Hepatocyte (in vitro differentiated cells): ENCODE measurements at regions not wholly inside any gene's neighbourhood (a gene's known extent, or its start where the extent isn't known, plus 50 kb on each side); places are given as distances from the start of the nearest gene placed in this dataset.

ENCODE experiments used
- DNase-seq: peaks from one replicate; pipeline ENCODE4 v3.0.0-alpha.2; 2016; ENCODE audit warnings: low spot score
- H2AFZ ChIP-seq: fragments of 200-600 bp; sonication (generic); 2 replicates; pipeline ENCODE4 v1.6.0; 2016; ENCODE audit warnings: antibody characterized with exemption, mild to moderate bottlenecking
- H3K27ac ChIP-seq: fragments of 200-600 bp; sonication (generic); 2 replicates; pipeline ENCODE4 v1.5.1; 2016; ENCODE audit warnings: mild to moderate bottlenecking
- H3K27me3 ChIP-seq: fragments of 200-600 bp; sonication (generic); 2 replicates; pipeline ENCODE4 v1.6.1; 2016
- H3K36me3 ChIP-seq: fragments of 200-600 bp; sonication (generic); replicated peaks from 2 replicates; pipeline ENCODE4 v1.5.1; 2016; ENCODE audit warnings: low read depth; ENCODE audit not compliant: insufficient read depth
- H3K4me1 ChIP-seq: fragments of 200-600 bp; sonication (generic); 2 replicates; pipeline ENCODE4 v1.5.1; 2016; ENCODE audit warnings: mild to moderate bottlenecking, moderate library complexity; ENCODE audit not compliant: insufficient read depth
- H3K4me2 ChIP-seq: fragments of 200-600 bp; sonication (generic); 2 replicates; pipeline ENCODE4 v1.6.0; 2016
- H3K4me3 ChIP-seq: fragments of 200-600 bp; sonication (generic); 2 replicates; pipeline ENCODE4 v1.5.1; 2016; ENCODE audit warnings: mild to moderate bottlenecking
- H3K79me2 ChIP-seq: fragments of 200-600 bp; sonication (generic); 2 replicates; pipeline ENCODE4 v1.6.0; 2017; ENCODE audit warnings: mild to moderate bottlenecking
- H3K9me2 ChIP-seq: fragments of 200-600 bp; sonication (generic); replicated peaks from 2 replicates; pipeline ENCODE4 v1.6.0; 2017; ENCODE audit warnings: mild to moderate bottlenecking; ENCODE audit not compliant: insufficient read depth
- H3K9me3 ChIP-seq: fragments of 200-600 bp; sonication (generic); 2 replicates; pipeline ENCODE4 v1.5.1; 2016; ENCODE audit warnings: low read depth, mild to moderate bottlenecking
- H4K20me1 ChIP-seq: fragments of 200-600 bp; sonication (generic); 2 replicates; pipeline ENCODE4 v1.6.0; 2016; ENCODE audit warnings: mild to moderate bottlenecking; ENCODE audit not compliant: insufficient read depth, poor library complexity, severe bottlenecking
- EZH2 ChIP-seq: fragments of 200-600 bp; sonication (generic); IDR thresholded peaks from 2 replicates; pipeline ENCODE4 v1.6.1; 2016; ENCODE audit warnings: antibody characterized with exemption, mild to moderate bottlenecking, borderline replicate concordance
- EZH2phosphoT487 ChIP-seq: fragments of 200-600 bp; sonication (generic); IDR thresholded peaks from one replicate; pipeline ENCODE4 v1.6.1; 2018; ENCODE audit warnings: antibody characterized with exemption, mild to moderate bottlenecking, low read depth, moderate library complexity; ENCODE audit not compliant: unreplicated experiment, severe bottlenecking
- WGBS: methylation state at CpG from one replicate; pipeline ENCODE4 v1.1.6; 2016; ENCODE audit warnings: low lambda C conversion rate; ENCODE audit errors: missing lambda C conversion rate; 5-methylcytosine and 5-hydroxymethylcytosine counted together
- TF ChIP-seq, protein P1 (sequence below): fragments of 200-600 bp; sonication (generic); IDR thresholded peaks from 2 replicates; pipeline ENCODE4 v1.5.1; 2016; ENCODE audit warnings: antibody characterized with exemption, mild to moderate bottlenecking; ENCODE audit not compliant: poor library complexity

DNA sequence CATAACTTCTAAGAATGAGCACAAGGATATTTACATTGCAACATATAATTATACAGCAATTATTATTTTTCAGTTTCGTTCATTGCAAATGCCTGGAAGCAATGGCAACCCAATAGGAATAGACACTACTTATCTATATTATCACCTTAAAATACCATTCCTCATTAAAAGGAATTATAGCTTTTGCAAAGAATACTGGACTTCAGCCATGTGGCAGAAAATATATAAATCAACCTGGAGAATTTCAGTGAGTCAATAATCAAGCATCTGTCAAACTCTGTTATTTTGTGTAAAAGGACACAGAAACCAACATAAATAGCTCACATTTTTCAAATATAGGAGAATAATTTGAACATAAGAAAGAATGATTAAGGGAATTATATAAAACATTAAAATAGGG lies 96.1 kb upstream of the SEMA3C start:
- no peaks in the 10 kb centered on the region for H3K9me3 ChIP-seq
- DNase-seq, result no peak
- H3K4me1 ChIP-seq, result no peaks in the 10 kb centered on the region
- TF ChIP-seq, protein P1, sequence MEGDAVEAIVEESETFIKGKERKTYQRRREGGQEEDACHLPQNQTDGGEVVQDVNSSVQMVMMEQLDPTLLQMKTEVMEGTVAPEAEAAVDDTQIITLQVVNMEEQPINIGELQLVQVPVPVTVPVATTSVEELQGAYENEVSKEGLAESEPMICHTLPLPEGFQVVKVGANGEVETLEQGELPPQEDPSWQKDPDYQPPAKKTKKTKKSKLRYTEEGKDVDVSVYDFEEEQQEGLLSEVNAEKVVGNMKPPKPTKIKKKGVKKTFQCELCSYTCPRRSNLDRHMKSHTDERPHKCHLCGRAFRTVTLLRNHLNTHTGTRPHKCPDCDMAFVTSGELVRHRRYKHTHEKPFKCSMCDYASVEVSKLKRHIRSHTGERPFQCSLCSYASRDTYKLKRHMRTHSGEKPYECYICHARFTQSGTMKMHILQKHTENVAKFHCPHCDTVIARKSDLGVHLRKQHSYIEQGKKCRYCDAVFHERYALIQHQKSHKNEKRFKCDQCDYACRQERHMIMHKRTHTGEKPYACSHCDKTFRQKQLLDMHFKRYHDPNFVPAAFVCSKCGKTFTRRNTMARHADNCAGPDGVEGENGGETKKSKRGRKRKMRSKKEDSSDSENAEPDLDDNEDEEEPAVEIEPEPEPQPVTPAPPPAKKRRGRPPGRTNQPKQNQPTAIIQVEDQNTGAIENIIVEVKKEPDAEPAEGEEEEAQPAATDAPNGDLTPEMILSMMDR, result no peak
- TF ChIP-seq EZH2phosphoT487, result no peak
- TF ChIP-seq EZH2, result no peak
- no peaks in the 10 kb centered on the region for H3K9me2 ChIP-seq
- 97% methylated on average over 1 of the region's 1 CpG for WGBS
- H2AFZ ChIP-seq, result no peak overlapping the region
- H3K4me2 ChIP-seq, result no peak overlapping the region
- H3K79me2 ChIP-seq, result no peaks in the 10 kb centered on the region
- no peaks in the 10 kb centered on the region for H3K27me3 ChIP-seq
- H4K20me1 ChIP-seq, result no peaks in the 10 kb centered on the region
- no peak overlapping the region for H3K27ac ChIP-seq
- H3K4me3 ChIP-seq, result no peak overlapping the region
- H3K36me3 ChIP-seq, result no peaks in the 10 kb centered on the region

DNA sequence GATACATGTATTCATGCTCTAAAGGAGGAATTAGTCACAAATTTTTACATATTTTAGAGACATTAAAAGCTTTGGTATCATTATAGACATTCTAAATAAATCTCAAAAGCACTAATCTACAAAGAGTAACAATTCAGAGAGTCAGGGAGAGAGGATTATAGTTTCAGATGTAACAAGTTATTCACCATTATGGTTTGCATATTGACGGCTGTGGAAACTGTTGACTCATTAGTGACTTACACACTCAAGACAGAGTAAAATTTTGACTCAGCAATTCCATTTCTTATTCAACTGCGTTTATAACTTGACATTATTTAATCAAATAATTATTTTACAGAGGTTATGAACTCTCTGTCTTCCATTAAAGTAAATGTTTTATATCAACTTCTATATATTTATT lies 95.4 kb upstream of the SEMA3C start:
- Histone ChIP-seq H3K4me3 (no peak overlapping the region), H3K27ac (no peak overlapping the region), H3K36me3 (no peaks in the 10 kb centered on the region), H2AFZ (no peak overlapping the region), H3K4me1 (no peaks in the 10 kb centered on the region), H3K9me3 (no peaks in the 10 kb centered on the region), H3K27me3 (no peaks in the 10 kb centered on the region), H3K4me2 (no peak overlapping the region), H4K20me1 (no peaks in the 10 kb centered on the region), H3K79me2 (no peaks in the 10 kb centered on the region), H3K9me2 (no peaks in the 10 kb centered on the region)
- TF ChIP-seq, protein P1, result no peak
- TF ChIP-seq EZH2phosphoT487 (no peak), EZH2 (no peak)
- 82% methylated on average over 2 of the region's 2 CpGs for WGBS
- no peak for DNase-seq

DNA sequence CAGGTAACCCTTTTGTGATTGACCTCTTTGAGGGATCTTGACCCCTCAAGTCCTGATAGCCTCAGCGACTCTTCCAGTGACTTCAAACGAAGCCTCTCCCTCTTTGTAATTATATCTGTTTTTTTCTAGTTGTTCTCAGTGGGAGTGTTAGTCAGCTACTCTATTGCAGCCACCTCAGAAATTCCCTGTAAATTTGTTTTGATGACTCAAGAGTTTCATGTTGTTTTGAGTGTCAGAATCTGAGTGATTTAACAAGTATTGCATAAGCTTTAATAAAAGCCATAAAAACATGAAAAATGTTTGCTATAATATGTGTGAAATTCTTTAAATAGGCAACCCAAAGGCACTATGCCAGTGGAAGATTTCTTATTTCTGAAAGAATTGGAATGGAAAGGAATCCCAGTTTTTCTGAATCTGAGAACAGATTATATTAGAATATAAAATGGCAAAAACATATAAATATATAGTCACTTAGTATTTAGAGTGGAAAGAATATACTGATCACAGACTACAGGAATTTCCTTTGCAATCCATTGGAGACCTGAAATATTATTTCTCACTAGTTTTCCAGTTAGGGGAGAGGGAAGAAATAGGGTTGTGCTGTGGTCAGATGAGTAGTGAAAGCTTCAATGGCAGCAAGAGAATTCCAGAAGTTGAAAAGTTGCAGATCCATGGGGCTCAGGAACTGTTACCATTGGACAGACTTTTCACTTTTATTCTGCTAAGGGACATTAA lies 94.4 kb upstream of the SEMA3C start:
- Histone ChIP-seq H2AFZ (no peak overlapping the region), H3K9me3 (no peaks in the 10 kb centered on the region), H3K4me1 (no peaks in the 10 kb centered on the region), H3K9me2 (no peaks in the 10 kb centered on the region), H3K36me3 (no peaks in the 10 kb centered on the region), H3K4me2 (no peak overlapping the region), H3K79me2 (no peaks in the 10 kb centered on the region), H3K4me3 (no peak overlapping the region), H3K27ac (no peak overlapping the region), H4K20me1 (no peaks in the 10 kb centered on the region), H3K27me3 (no peaks in the 10 kb centered on the region)
- TF ChIP-seq, protein P1, result no peak
- TF ChIP-seq EZH2 (no peak), EZH2phosphoT487 (no peak)
- peak; percentile 19 for DNase-seq
- 15% methylated on average over 2 of the region's 2 CpGs for WGBS
